Epithelial cell of prostate (primary cell): ENCODE measurements at regions not wholly inside any gene's neighbourhood (a gene's known extent, or its start where the extent isn't known, plus 50 kb on each side); places are given as distances from the start of the nearest gene placed in this dataset.
"Not testable (repeated sequence)": the region's sequence is repeated elsewhere in the genome, so short reads cannot be mapped to it uniquely, and the experiment has no call there.

Experiments
- DNase-seq: peaks from one replicate; pipeline ENCODE4 v3.0.0-alpha.2; 2011; ENCODE audit warnings: low read depth, low spot score
- H3K27ac ChIP-seq: fragments of 450-650 bp; 2 replicates; pipeline ENCODE4 v1.5.1; 2017; ENCODE audit warnings: mild to moderate bottlenecking

GRCh38 chr2:187610450-187610849 is 56.2 kb upstream of the TFPI start:
- not testable (repeated sequence) for DNase-seq, H3K27ac ChIP-seq

- DNase-seq, result no peak
- H3K27ac ChIP-seq, result no peak overlapping the region
Measured at GRCh38 chr2:187612857-187613256, 58.6 kb upstream of the TFPI start.

- no peak for DNase-seq
- H3K27ac ChIP-seq, result no peak overlapping the region
Measured at GRCh38 chr2:187614756-187615155, 60.5 kb upstream of the TFPI start.

GRCh38 chr2:187615364-187615763 is 61.1 kb upstream of the TFPI start:
- DNase-seq, result no peak
- H3K27ac ChIP-seq, result no peak overlapping the region

- DNase-seq, result no peak
- no peak overlapping the region for H3K27ac ChIP-seq
Measured at GRCh38 chr2:187615902-187616301, 61.7 kb upstream of the TFPI start.

GRCh38 chr2:187617120-187617519 is 62.9 kb upstream of the TFPI start:
- no peak for DNase-seq
- H3K27ac ChIP-seq, result no peak overlapping the region

GRCh38 chr2:187617905-187618304 is 63.7 kb upstream of the TFPI start:
- no peak for DNase-seq
- H3K27ac ChIP-seq, result no peak overlapping the region

GRCh38 chr2:187618813-187619212 is 64.6 kb upstream of the TFPI start:
- DNase-seq, result no peak
- no peak overlapping the region for H3K27ac ChIP-seq

GRCh38 chr2:187627153-187627552 is 72.9 kb upstream of the TFPI start:
- no peak for DNase-seq
- no peak overlapping the region for H3K27ac ChIP-seq

GRCh38 chr2:187636731-187637391 is 82.6 kb upstream of the TFPI start:
- not testable (repeated sequence) for H3K27ac ChIP-seq, DNase-seq

GRCh38 chr2:187637392-187637740 is 83.1 kb upstream of the TFPI start:
- not testable (repeated sequence) for DNase-seq, H3K27ac ChIP-seq

- not testable (repeated sequence) for H3K27ac ChIP-seq, DNase-seq
Measured at GRCh38 chr2:187637771-187638170, 83.5 kb upstream of the TFPI start.

- H3K27ac ChIP-seq, result no peak overlapping the region
- no peak for DNase-seq
Measured at GRCh38 chr2:187638840-187639239, 84.6 kb upstream of the TFPI start.

- no peak for DNase-seq
- no peak overlapping the region for H3K27ac ChIP-seq
Measured at GRCh38 chr2:187640926-187641510, 86.8 kb upstream of the TFPI start.

GRCh38 chr2:187642498-187642897 is 88.3 kb upstream of the TFPI start:
- no peak overlapping the region for H3K27ac ChIP-seq
- no peak for DNase-seq

- DNase-seq, result no peak
- no peak overlapping the region for H3K27ac ChIP-seq
Measured at GRCh38 chr2:187644486-187644885, 90.3 kb upstream of the TFPI start.

- no peak for DNase-seq
- no peak overlapping the region for H3K27ac ChIP-seq
Measured at GRCh38 chr2:187644981-187645380, 90.7 kb upstream of the TFPI start.

- no peak overlapping the region for H3K27ac ChIP-seq
- no peak for DNase-seq
Measured at GRCh38 chr2:187646556-187646955, 92.3 kb upstream of the TFPI start.

GRCh38 chr2:187654535-187654934 is 100.3 kb upstream of the TFPI start:
- H3K27ac ChIP-seq, result no peak overlapping the region
- DNase-seq, result no peak

GRCh38 chr2:187655001-187655400 is 100.8 kb upstream of the TFPI start:
- no peak overlapping the region for H3K27ac ChIP-seq
- DNase-seq, result no peak

- no peak overlapping the region for H3K27ac ChIP-seq
Measured at GRCh38 chr2:187656123-187656522, 101.9 kb upstream of the TFPI start.

GRCh38 chr2:187658952-187659525 is 104.8 kb upstream of the TFPI start:
- no peak overlapping the region for H3K27ac ChIP-seq
- no peak for DNase-seq

More at GRCh38 chr2:187656123-187656522, 101.9 kb upstream of the TFPI start:
- no peak for DNase-seq
